ENCODE measurements at regions not wholly inside any gene's neighbourhood (a gene's known extent, or its start where the extent isn't known, plus 50 kb on each side); places are given as distances from the start of the nearest gene placed in this dataset.
"Not testable (repeated sequence)": the region's sequence is repeated elsewhere in the genome, so short reads cannot be mapped to it uniquely, and the experiment has no call there.

DNA sequence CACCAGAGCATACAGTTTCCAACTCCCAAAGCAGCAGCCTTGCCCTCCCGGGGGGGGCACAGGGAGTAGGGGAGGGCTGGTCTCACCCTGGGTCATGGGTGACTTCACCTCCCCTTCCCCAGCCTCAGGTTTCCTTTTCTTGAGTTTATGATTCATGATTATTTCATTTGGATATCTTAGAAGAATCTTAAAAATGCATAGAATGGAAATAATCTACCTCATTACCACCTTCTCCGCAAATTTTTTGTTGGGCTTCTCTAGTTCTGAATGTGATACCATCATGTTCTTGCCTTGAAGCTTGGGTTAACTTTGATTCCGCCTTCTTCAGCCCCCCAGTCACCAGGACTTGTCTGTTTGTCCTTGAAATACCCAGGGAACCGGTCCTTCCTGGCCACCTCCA, 148.8 kb upstream of the ROPN1 start:
- DNase-seq = no peak

DNA sequence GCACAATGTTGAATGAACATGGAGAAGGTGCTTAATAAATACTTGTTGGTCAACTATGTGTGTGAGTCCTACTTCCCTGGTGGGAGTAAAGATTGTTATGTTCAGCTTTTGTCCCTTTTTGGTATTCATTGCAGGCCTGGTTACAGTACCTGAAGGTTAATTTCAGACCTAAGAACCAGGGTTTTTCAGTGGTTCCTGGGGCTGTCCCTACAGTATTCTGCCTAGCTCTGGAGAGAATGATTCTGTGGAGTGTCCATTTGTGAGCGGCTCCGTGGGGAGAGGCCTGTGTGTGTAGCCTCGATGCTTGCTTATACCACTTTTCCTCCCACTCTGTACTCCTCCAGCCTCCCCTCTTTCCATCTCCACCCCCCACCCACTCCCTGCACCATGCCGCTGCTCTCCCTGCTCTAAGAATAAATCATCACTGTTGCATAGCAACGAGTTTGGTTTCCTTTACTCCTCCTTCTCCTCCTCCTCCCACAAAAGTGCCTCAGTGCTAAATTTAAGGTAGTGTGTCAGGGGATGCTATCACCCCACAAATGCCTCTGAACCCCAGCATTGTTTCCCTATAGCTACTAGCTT, 150.6 kb upstream of the ROPN1 start:
- DNase-seq = no peak

DNA sequence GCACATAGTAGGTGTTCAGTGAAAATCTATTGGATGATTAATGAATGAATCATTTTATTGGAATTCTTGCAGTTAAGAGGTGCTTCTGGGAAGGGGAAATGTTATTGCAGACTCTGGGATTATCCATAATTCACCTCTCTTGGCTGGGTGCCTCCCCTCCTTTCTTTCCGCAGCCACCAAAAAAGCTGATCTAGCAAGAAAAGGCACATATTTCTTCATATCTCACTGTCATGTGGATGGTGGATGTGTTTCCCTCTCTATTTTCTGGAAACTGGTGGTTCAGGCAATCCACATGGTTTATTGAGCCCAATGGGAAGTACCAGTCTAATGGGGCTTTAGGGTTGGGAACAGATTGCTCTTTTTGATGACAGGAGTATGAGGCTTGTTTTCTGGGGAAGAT, 151.1 kb upstream of the ROPN1 start:
- no peak for DNase-seq

DNA sequence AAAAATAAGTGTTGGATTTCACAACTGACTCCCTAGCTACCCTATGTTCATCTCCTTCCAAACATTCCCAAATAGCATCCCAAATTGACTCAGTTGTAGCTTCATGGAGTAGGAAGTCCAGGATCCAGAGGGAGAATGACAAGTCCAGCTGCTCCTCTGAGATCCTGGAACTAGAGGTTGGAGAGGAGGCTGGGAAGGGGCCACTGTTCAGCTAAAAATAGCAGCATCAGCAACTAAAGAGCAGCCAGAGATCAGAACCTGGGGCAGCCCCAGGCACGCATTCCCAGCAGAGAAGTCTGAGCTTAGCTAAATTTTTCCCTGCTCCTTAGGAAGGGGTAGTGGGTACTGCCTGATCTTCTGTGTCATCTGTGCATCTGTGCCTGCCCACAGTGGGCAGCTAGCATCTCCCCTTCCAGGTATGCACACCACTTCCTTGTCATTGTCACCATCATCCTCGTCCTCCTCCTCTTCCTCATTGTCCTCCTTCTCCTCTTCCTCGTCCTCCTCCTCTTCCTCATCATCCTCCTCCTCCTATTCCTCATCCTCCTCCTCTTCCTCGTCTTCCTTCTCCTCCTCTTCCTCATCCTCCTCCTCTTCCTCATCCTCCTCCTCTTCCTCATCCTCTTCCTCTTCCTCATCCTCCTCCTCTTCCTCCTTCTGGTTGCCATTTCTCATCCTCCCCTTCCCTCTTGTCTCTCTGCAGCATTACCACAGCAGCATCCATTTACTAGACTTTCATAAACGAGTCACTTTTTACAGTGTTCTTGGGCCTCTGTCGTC, 152.3 kb upstream of the ROPN1 start:
- DNase-seq = no peak

DNA sequence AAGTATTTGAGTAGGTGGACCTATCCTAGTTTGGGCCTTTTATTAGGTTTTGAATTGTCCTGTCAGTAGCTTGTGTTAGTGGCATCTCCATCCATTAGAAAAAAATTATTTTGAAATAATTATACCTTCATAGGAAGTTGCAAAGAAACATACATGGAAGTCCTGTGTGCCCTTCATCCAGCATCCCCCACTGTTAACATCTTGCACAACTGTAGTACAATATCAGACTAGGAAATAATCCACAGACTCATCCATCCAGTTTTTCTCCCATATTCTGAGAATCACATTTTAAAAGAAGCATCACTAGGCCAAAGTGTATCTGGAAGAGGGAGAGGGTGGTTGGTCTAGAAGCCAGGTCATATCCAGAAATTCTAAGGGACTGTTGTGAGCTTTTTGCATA, 155.5 kb upstream of the ROPN1 start:
- no peak for DNase-seq

DNA sequence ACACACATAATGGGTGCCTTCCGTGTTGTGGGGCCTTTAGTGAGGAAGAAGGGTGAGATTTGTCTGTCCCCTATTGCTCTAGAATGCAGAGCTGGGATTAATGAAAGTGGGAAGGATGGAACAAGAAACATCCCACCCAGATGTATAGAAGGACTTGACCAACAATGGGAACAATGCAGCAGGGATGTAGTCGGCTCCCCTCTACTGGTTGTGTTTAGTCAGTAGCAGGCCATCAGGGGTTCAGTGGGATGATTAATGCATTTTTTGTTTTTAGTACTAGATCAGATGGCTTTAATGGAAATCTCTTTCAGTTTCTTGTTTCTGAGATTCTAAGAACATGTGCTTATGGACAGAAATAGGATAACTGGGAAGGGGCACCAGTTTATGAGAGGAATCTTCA, 156.0 kb upstream of the ROPN1 start:
- DNase-seq = no peak

DNA sequence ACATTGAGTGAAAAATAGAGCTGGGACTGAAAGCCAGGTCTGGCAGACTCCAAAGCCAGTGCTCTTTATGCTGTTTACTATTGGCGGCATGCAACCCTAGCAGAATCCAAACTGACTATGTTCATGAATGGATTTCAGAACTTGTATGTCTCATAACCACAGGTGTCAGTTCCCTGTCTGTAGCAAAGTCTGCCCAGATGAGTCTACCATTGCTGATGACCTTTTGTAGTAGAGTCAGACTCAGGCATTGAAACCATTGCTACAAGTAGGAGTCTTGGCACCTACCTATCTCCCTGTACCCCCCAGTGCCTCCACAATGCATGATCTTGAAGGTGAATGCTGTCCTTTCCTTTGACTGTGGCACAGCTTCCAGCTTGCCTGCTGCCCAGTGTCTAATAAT, 157.2 kb upstream of the ROPN1 start:
- DNase-seq = no peak

DNA sequence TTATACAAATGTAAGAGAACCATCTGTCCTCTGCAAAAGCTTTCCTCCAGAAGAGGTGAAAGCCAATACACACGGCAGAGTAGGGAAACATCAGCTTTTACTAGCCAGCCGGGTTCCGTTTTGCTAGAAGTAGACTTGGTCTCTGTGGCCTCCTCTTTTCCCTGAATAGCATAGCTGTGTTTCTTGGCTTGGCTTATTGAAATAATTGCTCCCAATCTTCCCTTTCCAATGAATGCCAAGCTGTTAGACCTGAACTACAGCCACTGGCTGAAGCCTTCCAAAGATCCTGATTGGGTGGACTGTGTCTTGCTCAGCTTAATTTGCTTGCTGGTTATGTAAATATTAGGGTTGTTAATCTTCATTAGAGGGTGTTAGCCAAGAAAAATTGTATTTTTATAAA, 157.8 kb upstream of the ROPN1 start:
- peak; percentile 6 for DNase-seq

DNA sequence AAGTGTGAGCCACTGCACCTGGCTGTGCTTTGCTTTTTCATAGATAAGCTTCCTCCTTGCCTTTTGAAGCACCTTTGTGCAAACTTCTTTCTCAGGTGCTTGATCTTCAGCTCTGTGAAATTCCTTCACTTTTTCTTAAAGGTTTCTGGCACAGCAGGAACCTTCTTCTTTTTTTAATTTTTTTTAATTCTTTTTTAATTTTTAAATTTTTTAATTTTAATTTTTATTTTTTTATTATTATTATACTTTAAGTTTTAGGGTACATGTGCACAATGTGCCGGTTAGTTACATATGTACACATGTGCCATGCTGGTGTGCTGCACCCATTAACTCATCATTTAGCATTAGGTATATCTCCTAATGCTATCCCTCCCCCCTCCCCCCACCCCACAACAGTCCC, 161.0 kb upstream of the ROPN1 start:
- not testable (repeated sequence) for DNase-seq

DNA sequence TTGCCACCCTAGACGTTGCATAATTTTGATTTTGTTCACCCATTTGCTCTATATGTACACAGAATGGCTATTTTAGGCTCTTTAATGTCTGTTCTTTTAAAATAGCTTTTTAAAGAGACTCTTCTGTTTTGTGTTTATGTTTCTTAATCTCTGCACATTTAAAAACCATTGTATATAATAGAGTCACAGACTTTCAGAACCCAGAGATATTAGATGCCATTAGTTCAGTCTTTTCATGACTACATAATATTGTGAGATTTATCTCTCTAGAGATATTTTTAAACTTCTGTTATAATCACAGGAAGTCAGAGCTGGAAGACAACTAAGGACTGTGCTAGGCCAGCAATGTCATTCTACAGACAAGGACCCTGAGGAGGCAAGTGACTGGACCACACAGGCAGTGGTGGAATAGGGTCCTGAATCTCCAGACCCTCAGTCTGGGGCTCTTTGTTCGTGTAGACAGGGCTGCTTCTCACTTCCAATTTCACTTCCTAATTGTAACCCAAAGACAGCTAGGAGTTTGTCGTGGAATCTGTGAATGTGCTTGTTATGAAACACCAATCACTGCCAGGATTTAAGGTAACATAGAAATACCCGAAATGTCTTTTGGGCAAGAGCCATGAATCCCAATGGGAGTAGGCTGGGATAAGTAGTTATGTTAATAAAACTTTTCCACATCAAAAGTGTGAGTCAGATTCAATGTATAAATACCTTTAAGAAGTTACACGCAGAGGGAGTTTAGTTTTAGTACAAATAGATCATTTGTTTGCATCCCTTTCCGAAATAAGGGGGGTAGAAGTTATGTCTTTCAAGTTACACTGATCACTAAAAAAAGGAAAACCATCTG, 165.2 kb upstream of the ROPN1 start:
- DNase-seq = no peak

DNA sequence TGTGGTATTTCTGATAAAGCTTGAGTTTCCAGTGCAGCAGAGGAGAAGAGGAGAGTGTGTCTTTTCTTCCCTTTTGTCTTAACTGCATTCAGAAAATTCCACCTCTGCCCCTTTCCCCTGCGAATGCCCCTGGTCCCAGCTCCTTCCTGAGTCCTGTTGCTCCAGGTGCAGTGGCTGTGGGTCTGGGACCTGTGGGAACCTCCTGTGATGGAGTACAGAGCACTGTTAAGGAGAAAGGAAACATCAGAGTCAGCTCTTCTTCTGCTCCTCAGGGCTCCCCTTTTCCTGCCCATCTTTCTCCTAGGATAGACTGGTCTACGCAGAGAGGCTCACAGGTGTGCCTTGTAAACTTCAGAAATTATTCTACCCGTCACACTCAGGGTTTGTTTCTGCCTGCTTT, 165.8 kb upstream of the ROPN1 start:
- DNase-seq = no peak

DNA sequence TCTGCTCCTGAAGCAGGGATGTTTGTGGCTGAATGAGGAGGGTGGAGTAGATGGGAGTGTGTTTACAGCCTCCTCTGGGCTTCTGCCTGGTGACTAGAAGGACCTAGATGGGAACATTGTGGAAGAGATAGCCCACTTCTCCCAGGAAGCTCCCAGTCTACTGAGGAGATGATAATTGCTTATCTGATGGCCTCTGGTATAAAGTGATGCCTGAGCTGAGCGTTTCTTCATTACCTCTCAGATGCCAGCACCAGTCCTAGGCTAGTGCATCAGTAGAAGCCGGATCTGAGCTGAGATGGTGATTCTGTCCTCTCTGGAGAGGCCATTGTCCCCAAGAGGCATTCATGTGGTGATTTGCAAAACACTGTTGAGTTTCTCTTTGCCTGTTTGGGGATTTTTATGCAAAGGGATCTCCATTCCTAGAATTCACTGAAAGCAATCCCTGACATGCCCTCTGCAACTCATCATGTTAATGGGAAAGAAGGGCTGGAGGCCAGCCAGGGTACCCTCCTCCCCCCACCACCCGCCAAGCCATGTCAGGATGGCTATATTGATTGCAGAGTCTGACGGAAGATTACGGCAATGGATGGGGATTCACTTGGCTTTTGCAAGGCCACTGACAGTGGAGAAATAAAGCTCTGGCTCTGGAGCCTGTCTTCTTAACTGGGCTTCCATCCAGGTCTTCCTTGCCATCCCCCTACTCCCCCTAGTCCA, 166.4 kb upstream of the ROPN1 start:
- DNase-seq = no peak

DNA sequence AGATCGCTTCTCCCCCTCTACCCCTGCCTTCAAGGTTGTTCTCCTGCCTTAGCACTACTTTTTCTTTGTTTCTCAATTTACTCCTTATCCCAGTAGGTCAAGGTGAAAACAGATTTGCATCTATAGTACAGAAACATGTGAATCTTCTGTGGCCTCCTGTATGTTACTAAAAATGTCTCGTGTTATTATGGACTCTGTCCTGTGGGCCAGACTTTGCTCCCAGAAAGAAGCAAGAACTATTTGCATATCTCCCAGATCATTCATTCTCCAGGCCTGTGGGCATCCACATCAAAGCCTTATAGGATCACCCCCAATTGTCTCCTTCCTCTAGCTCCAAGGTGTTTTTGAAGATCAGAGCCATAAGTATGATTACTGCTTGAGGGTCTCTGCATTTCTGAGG, 169.5 kb upstream of the ROPN1 start:
- no peak for DNase-seq

DNA sequence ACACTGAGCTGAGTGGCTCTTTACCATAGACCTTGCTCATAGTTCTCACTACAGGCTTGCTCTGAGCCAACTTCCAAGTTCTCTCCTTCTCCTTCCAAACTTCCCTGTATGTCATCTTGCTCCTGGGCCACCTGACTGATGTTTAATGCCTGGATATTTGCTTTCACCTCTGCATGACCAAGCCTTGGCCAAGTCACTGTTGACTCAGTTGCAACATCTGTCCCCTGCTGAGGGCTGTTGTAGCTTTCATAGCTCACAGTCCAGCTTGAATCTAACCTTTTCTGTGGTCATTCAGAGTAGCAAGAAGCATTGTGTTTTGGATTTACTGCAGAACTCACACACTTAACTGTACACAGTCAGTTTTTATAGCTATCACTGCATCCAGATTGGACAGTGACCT, 171.8 kb upstream of the ROPN1 start:
- no peak for DNase-seq

DNA sequence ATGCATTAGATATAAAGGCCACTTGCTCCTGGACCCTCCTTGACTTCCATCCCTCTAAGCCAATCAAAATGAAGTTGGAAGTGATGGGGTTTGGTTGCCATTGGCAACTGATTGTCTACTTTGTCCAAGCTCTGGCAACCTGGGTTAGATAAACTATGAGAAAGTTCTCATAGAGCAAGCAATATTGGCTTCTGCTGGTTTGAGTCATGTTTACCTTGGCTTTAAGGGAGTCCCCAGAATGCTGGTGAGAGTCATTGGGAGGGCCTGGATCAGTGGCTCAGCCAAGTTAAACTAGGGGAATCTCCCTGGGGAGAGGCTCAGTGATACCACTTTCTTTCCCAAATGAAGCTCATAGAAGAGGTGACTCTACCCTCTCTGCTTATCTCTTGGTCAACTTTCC, 176.3 kb upstream of the ROPN1 start:
- no peak for DNase-seq

DNA sequence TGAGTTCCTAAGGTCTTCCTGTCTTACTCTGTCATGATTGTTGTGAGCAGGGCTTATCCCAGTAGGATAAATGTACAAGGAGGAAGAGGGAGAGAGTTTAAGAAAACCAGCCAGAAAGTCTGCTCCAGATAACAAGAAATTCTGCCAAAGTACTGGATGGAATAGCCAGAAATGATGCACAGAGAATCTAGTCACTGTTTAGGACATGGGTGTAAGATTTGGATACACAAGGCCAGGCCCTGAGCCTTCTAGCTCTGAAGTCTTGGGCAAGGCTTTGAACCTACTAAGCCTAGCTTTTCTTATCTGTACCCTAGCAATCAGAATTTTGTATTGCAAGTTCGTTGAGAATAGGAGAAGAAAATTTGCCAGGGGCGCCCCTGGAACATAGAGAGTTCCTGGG, 180.4 kb upstream of the ROPN1 start:
- no peak for DNase-seq

DNA sequence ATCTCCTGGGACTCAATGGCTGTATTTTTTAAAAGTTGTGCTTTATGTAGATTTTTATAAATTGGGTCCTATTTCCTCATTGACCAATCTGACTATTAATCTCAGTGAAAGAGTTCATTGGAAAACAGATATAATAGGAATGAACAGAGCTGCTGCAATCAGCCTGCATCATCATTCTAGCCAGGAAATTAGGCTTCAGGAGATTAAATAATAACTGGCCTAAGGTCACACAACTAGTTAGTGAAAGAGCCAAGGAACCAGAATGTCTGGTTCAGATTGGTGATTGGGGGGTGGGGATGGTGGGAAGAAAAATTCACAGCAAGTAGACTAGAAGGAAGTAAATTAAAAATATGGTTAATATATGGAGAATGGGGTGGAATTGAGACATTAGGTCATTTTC, 180.9 kb upstream of the ROPN1 start:
- no peak for DNase-seq

DNA sequence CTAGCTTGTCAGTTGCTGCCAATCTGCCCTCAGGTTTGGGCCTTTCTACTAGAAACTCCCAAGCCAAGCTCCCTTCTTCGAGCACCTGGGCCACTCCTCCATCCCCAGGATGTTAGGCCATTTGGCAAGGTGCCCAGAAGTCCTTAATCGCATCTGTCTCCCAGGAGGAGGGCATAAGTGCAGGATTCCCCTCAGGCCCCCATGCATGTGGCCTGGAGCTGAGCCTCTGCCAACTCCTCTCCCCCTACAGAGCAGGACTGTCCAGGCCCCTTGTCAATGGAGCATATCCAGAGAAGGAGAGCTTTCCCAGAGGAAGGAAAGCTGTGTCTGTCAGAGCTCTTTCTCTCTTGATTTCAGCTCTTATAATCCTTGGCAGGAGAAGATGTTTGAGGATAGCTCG, 182.6 kb upstream of the ROPN1 start:
- DNase-seq = peak; percentile 3

DNA sequence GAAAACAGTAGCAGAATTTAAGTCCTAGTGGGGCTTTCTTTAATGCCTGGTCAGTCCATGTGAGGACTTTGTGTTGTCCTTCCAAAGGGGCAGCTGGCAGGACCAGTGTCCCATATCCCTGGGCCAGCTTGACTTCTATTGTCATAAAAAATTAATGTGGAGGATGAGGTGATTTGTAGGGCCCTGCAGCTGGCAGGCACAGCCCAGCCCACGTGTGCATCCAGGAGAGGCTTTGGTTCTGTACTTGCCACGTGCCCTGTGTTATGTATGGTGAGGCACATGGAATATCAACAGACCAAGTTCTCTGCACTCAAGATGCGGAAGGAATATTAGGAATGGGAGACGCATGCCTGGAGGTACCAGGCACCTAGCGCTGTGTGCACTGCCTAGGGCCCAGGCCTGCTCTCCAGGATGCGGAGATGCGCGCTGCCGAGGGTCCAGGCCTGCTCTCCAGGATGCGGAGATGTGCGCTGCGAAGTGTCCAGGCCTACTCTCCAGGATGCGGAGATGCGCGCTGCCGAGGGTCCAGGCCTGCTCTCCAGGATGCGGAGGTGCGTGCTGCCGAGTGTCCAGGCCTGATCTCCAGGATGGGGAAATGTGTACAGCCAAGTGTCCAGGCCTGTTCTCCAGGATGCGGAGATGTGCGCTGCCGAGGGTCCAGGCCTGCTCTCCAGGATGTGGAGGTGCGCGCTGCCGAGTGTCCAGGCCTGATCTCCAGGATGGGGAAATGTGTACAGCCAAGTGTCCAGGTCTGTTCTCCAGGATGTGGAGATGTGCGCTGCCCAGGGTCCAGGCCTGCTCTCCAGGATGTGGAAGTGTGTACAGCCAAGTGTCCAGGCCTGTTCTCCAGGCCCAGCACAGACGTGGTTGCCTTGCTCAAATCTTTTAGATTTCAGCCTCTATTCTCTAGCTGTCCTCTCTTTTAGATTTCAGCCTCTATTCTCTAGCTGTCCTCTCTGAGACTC, 183.3 kb upstream of the ROPN1 start:
- no peak for DNase-seq

DNA sequence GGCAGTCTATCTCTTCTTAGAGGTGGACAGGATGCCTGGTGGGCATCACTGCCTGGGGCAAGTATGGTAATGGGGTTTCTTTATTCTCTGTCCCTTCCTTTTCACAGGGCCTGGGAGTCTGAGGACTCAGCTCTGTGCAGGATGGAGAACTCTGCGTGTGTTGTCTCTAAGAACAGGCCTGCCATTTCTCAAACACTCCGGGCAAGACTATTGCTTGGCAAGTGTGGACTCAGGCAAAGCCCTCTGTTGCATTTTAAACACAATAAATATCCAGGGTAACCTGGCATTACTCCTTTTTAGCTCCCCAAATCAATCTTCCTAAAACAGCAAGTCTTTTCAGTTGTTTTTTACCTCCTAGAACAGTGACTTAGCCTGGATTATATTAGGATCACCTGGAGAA, 185.1 kb upstream of the ROPN1 start:
- no peak for DNase-seq

DNA sequence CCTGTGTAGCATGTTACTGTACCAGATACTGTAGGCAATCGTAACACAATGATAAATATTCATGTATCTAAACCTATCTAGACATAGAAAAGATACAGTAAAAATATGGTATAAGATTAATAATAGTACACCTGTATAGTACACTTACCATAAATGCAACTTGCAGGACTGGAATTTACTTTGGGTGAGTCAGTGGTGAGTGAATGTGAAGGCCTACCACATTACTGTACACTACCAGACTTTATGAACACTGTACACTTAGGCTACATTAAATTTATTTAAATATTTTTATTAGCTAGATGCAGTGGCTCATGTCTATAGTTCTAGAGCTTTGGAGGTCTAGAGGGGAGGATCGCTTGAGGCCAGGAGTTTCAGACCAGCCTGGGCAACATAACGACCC, 186.6 kb upstream of the ROPN1 start:
- no peak for DNase-seq

DNA sequence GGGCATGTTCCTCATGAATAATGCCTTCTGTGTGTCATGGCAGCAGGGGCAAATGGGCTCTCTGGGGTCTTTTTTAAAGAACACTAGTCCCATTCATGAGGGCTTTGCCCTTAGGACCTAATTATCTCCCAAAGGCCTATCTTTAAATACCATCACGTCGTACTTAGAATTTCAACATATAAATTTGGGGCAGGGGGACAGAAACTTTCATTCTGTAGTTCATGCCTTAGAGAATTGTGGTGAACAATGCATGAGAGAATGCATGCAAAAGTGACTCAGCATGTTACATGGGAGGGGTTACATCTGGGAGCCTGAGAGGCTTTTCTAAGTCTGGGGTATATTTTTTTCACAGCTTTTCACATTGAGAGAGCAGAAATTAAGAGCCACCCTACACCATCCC, 208.5 kb upstream of the ROPN1 start:
- no peak for DNase-seq
